HCT116 (cell line): ENCODE measurements at regions not wholly inside any gene's neighbourhood (a gene's known extent, or its start where the extent isn't known, plus 50 kb on each side); places are given as distances from the start of the nearest gene placed in this dataset.

Experiments
- ATAC-seq: fragments of 200-7000 bp; cut with Tn5 transposase; 2 replicates; pipeline ENCODE4 v1.9.1; 2020; ENCODE audit warnings: mild to moderate bottlenecking, moderate library complexity
- BruUV-seq: library from RNA; stranded (reverse); fragments of 400-500 nt; replicated peaks from 2 replicates; lab custom pipeline; 2021; lab: Mats Ljungman, UMichigan
- CTCF ChIA-PET: fragments of 300-600 bp; sonication (Branson Sonifier 250); formaldehyde crosslinking; loops from one replicate; lab custom pipeline; 2021; ENCODE audit warnings: antibody characterized with exemption; lab: Charles Lee
- POLR2A ChIA-PET: fragments of 300-600, 350-600 bp; sonication (Branson Sonifier 250); formaldehyde crosslinking; loops from one replicate; lab custom pipeline; 2021; ENCODE audit warnings: antibody characterized with exemption; lab: Charles Lee
- RAD21 ChIA-PET, 2 experiments: fragments of 300-600 bp; sonication (Branson Sonifier 250); formaldehyde crosslinking; loops; one replicate each; lab custom pipeline; 2023; ENCODE audit warnings: low total read pairs in 2 of 2; ENCODE audit not compliant: uncharacterized antibody in 2 of 2, unreplicated experiment in 2 of 2, low non-redundant PET in 1 of 2; lab: Charles Lee
- DNase-seq: peaks from one replicate; pipeline ENCODE4 v3.0.0-alpha.2; 2010; ENCODE audit warnings: low read depth, low spot score
- H2AFZ ChIP-seq: fragments of 200-600 bp; shearing (Covaris generic), sonication (generic); 2 replicates; pipeline ENCODE4 v1.6.1; 2017; ENCODE audit warnings: low read depth, mixed run types, mixed read lengths, antibody characterized with exemption, low read length; ENCODE audit not compliant: poor library complexity, severe bottlenecking
- H3K27ac ChIP-seq: 2 replicates; pipeline ENCODE4 v1.5.1; 2012; ENCODE audit warnings: low read depth, low read length
- H3K27me3 ChIP-seq: fragments of 200-600 bp; sonication (generic); 2 replicates; pipeline ENCODE4 v1.6.1; 2016; ENCODE audit warnings: mixed run types, low read length, mixed read lengths; ENCODE audit not compliant: insufficient read depth
- H3K36me3 ChIP-seq, 2 experiments: fragments of 200-500 bp in 1 of 2; fragments of 200-600 bp in 1 of 2; sonication (Bioruptor generic) in 1 of 2; sonication (generic) in 1 of 2; 2 replicates each; pipeline versions ENCODE4 v1.5.1 to v1.6.1; 2014 to 2016; ENCODE audit warnings: low read length in 2 of 2, inconsistent platforms in 1 of 2, mixed read lengths in 1 of 2, mixed run types in 1 of 2; ENCODE audit not compliant: insufficient read depth in 2 of 2, control insufficient read depth in 1 of 2
- H3K4me1 ChIP-seq, 2 experiments: fragments of 200-600 bp in 1 of 2; sonication (generic) in 1 of 2; 2 replicates each; pipeline versions ENCODE4 v1.5.1 to v1.6.1; 2012 to 2017; ENCODE audit warnings: low read length in 2 of 2, inconsistent platforms in 1 of 2, mild to moderate bottlenecking in 1 of 2, mixed read lengths in 1 of 2, mixed run types in 1 of 2, moderate library complexity in 1 of 2; ENCODE audit not compliant: insufficient read depth in 2 of 2, control insufficient read depth in 1 of 2
- H3K4me2 ChIP-seq: fragments of 200-600 bp; sonication (generic); 2 replicates; pipeline ENCODE4 v1.6.1; 2017; ENCODE audit warnings: mixed run types, low read length, mixed read lengths
- H3K4me3 ChIP-seq, 2 experiments: fragments of 200-600 bp in 1 of 2; sonication (generic) in 1 of 2; replicated peaks in 1 of 2; 2 replicates each; pipeline ENCODE4 v1.5.1; 2011 to 2016; ENCODE audit warnings: low read length in 2 of 2, control low read depth in 1 of 2, low read depth in 1 of 2, mild to moderate bottlenecking in 1 of 2, mixed read lengths in 1 of 2, mixed run types in 1 of 2
- H3K79me2 ChIP-seq: fragments of 200-600 bp; sonication (generic); 2 replicates; pipeline ENCODE4 v1.6.1; 2017; ENCODE audit warnings: mild to moderate bottlenecking, mixed run types, low read length, moderate library complexity, mixed read lengths; ENCODE audit not compliant: insufficient read depth
- H3K9ac ChIP-seq: fragments of 200-600 bp; sonication (generic); 2 replicates; pipeline ENCODE4 v1.6.1; 2016; ENCODE audit warnings: low read length, mixed read lengths
- H3K9me2 ChIP-seq: fragments of 200-600 bp; sonication (generic), shearing (Covaris generic); 2 replicates; pipeline ENCODE4 v1.6.1; 2017; ENCODE audit warnings: mixed run types, mild to moderate bottlenecking, moderate library complexity; ENCODE audit not compliant: insufficient read depth
- H3K9me3 ChIP-seq, 2 experiments: fragments of 200-500 bp in 1 of 2; fragments of 200-600 bp in 1 of 2; sonication (Bioruptor generic) in 1 of 2; sonication (generic) in 1 of 2; 2 replicates each; pipeline ENCODE4 v1.6.1; 2014 to 2017; ENCODE audit warnings: low read length in 2 of 2, mixed read lengths in 2 of 2, inconsistent platforms in 1 of 2, low read depth in 1 of 2, mild to moderate bottlenecking in 1 of 2, mixed run types in 1 of 2, moderate library complexity in 1 of 2; ENCODE audit not compliant: control insufficient read depth in 1 of 2, insufficient read depth in 1 of 2
- H4K20me1 ChIP-seq: fragments of 200-600 bp; sonication (generic), shearing (Covaris generic); 2 replicates; pipeline ENCODE4 v1.6.1; 2017; ENCODE audit warnings: mixed run types, mild to moderate bottlenecking, moderate library complexity; ENCODE audit not compliant: insufficient read depth
- CTCF ChIP-seq, 3 experiments: fragments of 200-600 bp in 1 of 3; sonication (generic) in 1 of 3; IDR thresholded peaks in 2 of 3; conservative IDR thresholded peaks in 1 of 3; 2 replicates each; pipeline ENCODE4 v1.5.1; 2012 to 2017; ENCODE audit warnings: low read depth in 2 of 3, low read length in 2 of 3, antibody characterized with exemption in 1 of 3, borderline replicate concordance in 1 of 3, control low read depth in 1 of 3, mild to moderate bottlenecking in 1 of 3, mixed read lengths in 1 of 3, mixed run types in 1 of 3, moderate library complexity in 1 of 3; ENCODE audit not compliant: insufficient read depth in 1 of 3
- EGR1 ChIP-seq: IDR thresholded peaks from 2 replicates; pipeline ENCODE4 v1.6.1; 2012; ENCODE audit warnings: low read depth
- ELF1 ChIP-seq: IDR thresholded peaks from 2 replicates; pipeline ENCODE4 v1.6.1; 2012; ENCODE audit warnings: low read depth, borderline replicate concordance
- EZH2 ChIP-seq: fragments of 200-600 bp; sonication (generic); IDR thresholded peaks from 2 replicates; pipeline ENCODE4 v1.6.1; 2017; ENCODE audit warnings: antibody characterized with exemption, mixed run types
- FOSL1 ChIP-seq: IDR thresholded peaks from 2 replicates; pipeline ENCODE4 v1.6.1; 2012; ENCODE audit warnings: low read depth
- JUND ChIP-seq: IDR thresholded peaks from 2 replicates; pipeline ENCODE4 v1.6.1; 2012
- RAD21 ChIP-seq: IDR thresholded peaks from 2 replicates; pipeline ENCODE4 v1.6.1; 2012; ENCODE audit warnings: low read depth, mild to moderate bottlenecking
- TCF7L2 ChIP-seq: IDR thresholded peaks from 2 replicates; pipeline ENCODE4 v1.7.0; 2011; ENCODE audit warnings: borderline replicate concordance, inconsistent platforms; ENCODE audit not compliant: insufficient read depth, insufficient read length; ENCODE audit errors: extremely low read depth
- ZFX ChIP-seq: fragments of 450-650 bp; IDR thresholded peaks from 2 replicates; pipeline ENCODE4 v1.6.1; 2017
- ZNF274 ChIP-seq: fragments of 200-500 bp; sonication (Bioruptor generic); IDR thresholded peaks from 2 replicates; pipeline ENCODE4 v1.6.1; 2014; ENCODE audit warnings: mild to moderate bottlenecking, low read depth, low read length, inconsistent platforms
- intact Hi-C: fragments of 100-400 bp; cut with micrococcal nuclease; formaldehyde crosslinking; loops from 2 replicates; pipeline ENCODE4 v1.10.0; 2022

DNA sequence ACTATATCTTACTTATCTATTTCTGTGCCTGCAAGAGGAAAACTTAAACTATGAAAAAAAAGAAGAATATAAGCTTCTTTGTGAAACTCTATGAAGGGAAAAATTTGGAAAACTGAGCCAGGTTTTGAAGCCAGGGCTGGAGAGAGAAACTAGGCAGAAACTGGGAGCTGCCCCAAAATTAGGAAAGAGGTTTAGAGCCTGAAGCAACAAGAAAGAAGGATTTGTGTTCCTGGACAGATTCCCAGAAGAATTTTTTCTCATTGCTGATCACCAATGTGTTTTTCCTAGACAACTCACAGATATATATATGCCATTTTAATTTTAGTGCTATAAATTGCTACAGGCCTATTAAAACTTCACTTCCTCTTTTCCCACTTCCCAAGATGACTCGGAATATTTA lies 245.0 kb upstream of the GEMIN8 start:
- RAD21 ChIA-PET, result no interaction called here
- no peak overlapping the region for H3K4me2 ChIP-seq
- no peaks in the 10 kb centered on the region for H3K4me1 ChIP-seq
- no peak overlapping the region for H3K4me3 ChIP-seq
- CTCF ChIA-PET, result no interaction called here
- no peak overlapping the region for H2AFZ ChIP-seq
- H3K9ac ChIP-seq, result no peak overlapping the region
- intact Hi-C loops, result no loop called here
- H3K27ac ChIP-seq, result no peak overlapping the region
- ATAC-seq (no peak), DNase-seq (no peak)
- H3K9me2 ChIP-seq, result no peaks in the 10 kb centered on the region
- H3K9me3 ChIP-seq, result no peaks in the 10 kb centered on the region
- H3K36me3 ChIP-seq, result no peaks in the 10 kb centered on the region
- no peaks in the 10 kb centered on the region for H3K27me3 ChIP-seq
- no peaks in the 10 kb centered on the region for H3K79me2 ChIP-seq
- BruUV-seq, result no TSS peak
- no peaks in the 10 kb centered on the region for H4K20me1 ChIP-seq
- POLR2A ChIA-PET, result no interaction called here
- TF ChIP-seq CTCF (IDR thresholded peaks at IDR 0.05 in 2 of 3, conservative IDR thresholded peaks at IDR 0.05 in 1 of 3; ENCODE audit: borderline replicate concordance in 1 of 3, insufficient read depth in 1 of 3, low read depth in 2 of 3, low read length in 2 of 3), result no peak
- no peak for TF ChIP-seq ZNF274
- TF ChIP-seq EZH2, result no peak
- no peak for TF ChIP-seq EGR1
- TF ChIP-seq TCF7L2, result no peak
- TF ChIP-seq ZFX, result no peak
- no peak for TF ChIP-seq FOSL1
- TF ChIP-seq JUND, result no peak
- TF ChIP-seq RAD21, result no peak

DNA sequence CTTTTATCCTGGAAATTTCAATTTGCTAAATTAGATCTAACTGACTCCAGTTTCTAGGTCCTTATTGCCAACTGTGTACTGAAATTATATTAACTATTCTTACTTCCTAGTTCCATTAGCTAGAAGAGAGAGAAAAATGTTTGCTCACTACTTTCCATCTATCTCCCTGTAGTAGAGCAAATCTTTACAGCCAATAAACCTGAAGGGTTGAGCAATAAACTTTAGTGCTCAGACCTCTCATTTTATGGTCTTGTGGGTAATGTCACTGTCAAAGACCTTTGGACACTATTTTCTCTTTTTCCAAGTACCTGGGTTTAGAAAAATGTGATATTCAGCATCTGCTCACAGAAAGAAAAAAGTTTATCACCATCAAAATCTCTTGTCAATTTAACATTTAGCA lies 237.5 kb upstream of the GEMIN8 start:
- POLR2A ChIA-PET, result no interaction called here
- RAD21 ChIA-PET, result no interaction called here
- Histone ChIP-seq H3K4me3 (no peak overlapping the region), H3K27ac (no peak overlapping the region), H3K9me3 (no peaks in the 10 kb centered on the region), H3K9ac (no peak overlapping the region), H2AFZ (no peak overlapping the region), H3K9me2 (no peaks in the 10 kb centered on the region), H3K4me1 (no peaks in the 10 kb centered on the region), H3K27me3 (no peaks in the 10 kb centered on the region), H4K20me1 (no peaks in the 10 kb centered on the region), H3K4me2 (no peak overlapping the region), H3K36me3 (no peaks in the 10 kb centered on the region), H3K79me2 (no peaks in the 10 kb centered on the region)
- no peak for ATAC-seq
- DNase-seq, result no peak
- BruUV-seq, result no TSS peak
- CTCF ChIA-PET, result no interaction called here
- intact Hi-C loops, result no loop called here
- TF ChIP-seq ELF1, result no peak
